ENCODE measurements at regions not wholly inside any gene's neighbourhood (a gene's known extent, or its start where the extent isn't known, plus 50 kb on each side); places are given as distances from the start of the nearest gene placed in this dataset.
A peak's percentile ranks its signal among the peaks of the same experiment; 100 is the strongest.

DNA sequence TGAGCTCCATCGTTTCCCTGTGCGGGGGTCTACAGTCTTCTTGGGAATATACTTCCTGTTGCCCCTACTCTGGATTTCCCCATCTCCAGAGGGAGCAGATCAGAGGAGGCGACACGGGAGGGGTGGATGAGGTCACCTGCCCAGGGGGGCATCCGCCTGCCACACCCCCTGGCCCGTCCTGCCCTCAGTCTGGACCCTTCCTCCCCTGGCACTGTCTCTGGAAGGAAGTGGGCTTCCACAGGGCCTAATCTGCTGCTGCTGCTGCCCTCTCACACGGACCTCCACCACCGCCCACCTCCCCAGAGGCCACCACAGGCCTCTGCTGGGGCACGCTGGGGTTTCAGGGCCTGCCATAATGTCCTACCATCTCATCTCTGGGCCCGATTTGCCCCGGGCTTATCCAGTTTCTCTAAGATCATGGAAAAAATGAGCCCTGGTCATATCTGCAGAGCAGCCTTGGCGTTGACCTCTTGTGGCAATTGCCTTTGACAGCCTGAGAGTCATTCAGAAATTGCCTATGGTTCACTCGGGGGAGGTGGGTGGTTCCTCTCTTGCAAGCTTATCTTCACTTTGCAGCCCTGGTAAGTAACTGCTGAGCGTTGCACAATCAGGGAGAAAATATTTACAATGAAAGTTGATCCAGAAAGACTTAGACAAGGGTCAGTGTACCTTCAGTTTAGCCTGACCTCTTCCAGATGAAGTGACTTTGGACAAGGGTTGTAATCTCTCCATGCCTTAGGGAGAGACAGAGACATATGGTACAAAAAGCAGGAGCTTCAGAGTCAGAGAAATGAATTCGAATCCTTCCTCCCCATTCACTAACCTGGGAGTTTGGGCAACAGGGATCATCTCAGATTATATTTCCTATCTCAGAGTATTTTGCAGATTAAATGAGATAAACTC, 252.4 kb downstream of the TOMM20 start:
- DNase-seq = no peak

DNA sequence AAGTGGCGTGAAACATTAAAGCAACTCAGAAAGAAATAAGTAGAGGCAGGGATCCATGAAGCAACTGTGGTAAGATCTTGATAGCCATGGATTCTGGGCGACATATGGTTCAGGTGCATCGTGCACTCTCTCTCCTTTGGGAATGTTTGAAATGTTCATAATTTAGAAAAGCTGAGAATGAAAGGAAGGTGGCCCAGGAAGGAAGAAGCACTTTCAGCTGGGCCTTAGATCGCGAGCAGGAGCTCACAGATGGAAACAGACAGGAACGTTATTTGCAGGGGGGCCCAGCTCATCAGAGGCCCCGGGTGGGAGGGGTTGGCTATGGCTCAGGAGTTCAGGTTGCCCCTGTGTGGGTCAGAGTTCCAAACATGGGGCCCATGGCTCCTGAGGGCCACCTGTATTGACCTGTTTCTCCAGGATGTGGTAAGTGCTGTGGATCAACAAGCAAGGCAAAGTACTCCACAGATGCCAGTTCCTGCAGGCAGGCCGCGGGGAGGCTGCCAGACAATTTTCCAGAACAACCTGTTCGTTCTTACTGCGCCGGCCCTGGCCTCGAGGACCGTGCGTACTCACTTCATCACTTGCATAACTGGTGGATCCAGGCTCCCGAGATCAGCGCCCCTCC, 253.2 kb downstream of the TOMM20 start:
- no peak for DNase-seq

DNA sequence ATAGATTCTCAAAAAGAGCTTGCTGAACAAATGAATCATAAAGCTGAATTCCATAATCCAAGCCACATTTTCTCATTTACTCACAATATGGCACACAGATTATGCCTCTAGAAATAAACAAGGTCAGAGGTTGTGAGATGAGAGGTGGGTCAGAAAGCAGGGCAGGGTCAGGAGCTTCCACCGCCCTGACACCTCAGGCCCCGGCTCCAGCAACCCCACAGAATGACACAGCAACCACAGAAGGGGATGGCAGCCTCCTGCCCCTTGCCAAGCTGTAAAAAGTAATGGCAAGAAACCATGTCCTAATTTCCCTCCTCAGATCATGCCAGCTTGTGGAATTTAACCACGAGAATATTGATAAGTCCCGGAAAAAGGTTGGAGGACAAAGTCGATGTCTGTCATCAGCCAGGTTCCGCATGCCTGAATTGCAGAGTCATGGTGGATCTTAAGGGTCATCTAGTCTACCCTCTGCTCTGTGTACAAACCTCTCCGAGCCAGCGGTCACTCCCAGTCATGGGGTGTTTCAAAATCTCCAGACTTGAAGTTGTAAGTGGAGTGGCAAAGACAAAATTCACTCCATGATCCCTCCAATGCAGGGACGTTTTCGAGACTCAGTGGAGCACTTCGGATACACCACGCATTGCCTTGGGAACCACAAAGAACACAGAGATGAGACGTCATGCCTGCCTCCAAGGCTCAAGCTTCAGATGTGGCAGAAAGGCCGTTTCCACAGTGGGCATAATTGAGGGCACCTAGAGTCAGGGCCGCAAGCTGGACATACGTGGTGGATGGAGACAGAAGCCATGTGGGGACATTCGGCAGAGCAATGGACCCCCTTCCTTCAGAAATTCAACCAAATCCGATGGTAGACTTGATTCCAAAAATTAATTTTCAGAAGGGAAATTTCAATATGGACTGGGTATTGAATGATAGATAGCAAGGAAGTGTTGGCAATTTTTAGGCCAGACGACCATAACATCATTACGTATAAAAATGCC, 254.0 kb downstream of the TOMM20 start:
- DNase-seq = no peak

DNA sequence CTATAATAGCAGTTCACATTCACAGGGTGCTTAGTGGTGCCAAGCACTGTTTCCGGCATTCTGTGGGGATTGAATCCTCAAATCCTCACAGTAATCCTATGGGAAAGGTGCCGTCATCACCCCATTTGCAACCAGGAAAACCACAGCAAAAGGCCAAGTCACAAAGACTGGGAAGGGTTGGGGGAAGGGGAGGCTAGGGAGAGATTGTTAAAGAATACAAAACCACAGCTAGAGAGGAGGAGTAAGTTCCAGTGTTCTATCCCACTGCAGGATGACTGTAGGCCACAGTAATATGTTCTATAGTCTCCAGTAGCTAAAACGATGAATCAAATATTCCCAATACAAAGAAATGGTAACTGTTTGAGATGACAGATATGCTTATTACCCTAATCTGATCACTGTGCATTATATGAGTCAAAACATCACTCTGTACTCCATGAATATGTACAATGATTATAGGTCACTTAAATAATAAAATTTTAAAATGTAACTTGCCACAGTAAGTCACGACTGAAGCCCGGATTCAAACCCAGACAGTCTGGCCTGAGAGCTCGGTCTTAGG, 256.8 kb downstream of the TOMM20 start:
- DNase-seq = peak; percentile 90

DNA sequence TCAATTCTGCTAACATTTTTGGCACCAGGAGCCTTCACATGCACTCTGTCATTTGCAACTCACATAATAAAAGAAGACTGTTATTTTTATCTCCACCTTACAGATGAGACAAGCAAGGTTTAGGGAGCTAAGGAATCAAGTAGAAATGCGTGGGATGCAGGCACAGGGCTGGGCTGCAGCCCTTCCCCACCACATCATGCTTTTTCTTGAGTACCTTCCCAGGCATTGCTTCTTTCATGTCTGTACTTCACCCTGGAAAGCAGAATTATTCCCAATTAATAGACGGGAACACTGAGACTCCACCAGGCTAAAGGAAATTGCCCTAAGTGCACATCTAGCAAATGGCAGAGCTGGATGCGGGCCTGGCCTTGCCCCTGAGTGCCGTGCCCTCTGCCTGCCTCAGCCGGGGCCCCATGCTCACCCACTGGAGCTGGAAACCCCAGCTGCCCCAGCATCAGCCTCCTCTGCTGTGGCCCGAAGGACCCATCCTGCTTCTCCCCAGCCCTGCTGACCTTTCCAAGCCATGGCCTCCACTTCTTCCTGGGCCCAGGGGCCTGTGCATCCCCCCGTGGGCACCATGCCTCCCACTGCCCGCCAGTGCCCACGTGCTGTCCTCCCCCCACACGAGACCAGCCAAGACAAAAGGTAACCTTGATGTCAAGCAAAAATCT, 257.5 kb downstream of the TOMM20 start:
- DNase-seq = no peak

DNA sequence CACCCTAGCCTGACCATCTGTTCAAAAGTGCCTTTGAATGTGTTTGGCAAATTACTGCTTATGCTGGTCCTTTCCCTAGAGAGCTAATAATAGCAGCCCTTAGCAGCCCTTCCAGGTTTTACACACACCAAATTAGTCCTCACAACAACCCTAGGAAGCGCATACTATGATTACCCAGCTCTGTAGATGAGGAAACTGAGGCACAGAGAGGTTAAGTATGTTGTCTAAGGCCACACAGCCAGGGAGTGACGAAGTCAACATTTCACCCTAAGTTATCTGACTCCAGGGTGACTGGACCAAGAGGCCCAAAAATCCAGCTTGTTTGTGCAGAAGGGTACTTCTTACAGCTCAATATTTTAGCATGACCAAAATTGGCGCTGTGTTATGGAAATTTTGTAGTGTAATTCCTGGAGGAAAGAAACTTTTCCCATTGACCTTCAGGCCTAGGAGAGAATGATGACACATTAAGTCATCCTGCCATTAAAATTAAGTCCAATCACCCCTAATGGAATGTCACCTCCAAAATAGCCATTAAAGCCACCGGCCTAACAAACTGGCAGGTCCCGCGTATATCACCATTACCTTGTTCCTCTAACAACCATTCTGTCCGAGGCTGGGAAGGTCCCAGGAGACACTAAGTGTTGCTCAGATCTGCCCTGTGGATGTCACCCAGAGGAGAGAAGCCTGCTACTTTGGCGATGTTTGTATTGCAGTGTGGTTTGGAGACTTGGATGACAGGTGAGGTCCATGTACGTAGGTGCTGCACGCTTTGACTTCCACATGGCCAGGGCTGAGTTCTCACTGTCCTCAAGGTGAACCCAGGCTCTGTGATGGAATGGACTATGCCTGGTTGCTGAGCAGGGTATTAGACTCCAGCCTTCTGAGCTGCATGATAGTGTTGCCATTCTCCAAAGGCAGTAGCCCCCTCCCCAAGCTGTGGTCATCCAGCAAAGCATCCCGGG, 258.3 kb downstream of the TOMM20 start:
- DNase-seq = no peak

DNA sequence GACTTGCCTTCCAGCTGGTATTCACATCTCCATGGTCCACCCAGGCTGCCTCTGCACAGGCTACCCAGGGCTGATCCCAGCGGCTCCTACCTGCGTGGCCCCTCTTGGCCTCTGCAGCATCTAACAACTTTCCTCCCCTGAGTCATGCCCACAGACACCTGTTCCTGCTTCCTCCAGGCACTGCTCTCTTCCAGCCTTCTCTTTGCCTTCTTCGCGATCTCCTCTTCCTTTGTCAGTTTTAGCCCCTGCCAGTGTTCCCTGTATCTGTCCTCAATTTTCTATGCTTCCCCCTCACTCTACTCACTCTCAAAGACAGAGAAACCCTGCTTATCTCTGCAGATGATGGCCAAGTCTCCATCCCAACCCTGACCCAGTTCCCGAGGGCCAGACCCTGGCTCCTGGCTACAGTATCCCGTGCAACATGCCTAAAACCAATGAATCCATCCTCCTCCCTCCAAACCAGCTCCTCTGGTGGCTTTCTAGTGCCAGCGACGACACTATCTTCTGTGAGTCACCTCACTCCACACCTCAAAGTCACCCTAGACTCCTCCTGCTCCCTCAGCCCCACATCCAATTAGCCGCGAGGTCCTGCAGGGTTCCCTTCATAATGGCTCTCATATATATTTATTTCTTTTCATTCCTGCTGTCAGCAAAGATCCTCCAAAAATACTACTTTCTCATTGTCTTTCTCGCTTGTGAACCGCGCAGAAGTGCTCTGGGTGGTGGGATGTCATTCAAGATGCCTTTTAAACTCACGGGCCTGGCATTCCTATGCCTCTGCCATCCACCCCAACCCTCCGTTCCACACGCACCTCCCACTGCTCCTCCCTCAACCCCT, 259.2 kb downstream of the TOMM20 start:
- no peak for DNase-seq

DNA sequence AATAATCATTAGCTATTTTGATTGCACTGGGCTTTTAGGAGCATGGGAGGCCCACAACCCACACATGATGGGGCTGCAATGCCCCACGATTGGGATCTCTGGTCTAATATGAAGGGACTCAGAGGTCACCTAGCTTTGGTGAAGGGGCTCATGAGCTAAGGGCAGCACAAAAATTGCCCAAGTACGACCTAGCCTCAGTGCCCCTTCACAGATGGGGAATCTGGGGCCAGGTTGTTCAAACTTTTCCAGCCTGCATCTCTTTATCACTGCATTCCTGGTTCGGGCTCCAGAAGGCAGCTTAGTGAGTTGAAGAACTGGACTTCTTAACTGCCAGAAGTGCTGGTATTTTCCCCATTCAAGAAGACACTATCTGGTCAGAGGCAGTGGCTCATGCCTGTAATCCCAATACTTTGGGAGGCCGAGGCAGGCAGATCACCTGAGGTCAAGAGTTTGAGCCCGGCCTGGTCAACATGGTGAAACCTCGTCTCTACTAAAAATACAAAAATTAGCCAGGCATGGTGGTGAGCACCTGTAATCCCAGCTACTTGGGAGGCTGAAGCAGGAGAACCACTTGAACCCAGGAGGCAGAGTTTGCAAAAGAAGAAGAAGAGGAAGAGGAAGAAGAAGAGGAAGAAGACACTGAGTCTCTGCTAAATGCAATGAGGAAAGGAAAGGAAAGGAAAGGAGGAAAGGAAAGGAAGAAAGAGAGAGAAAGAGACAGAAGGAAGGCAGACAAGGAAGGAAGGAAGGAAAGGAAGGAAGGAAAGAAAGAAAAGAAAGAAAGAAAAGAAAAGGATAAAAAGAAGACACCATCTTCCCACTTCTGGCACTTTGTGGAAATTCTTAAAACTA, 258.5 kb upstream of the IRF2BP2 start:
- no peak for DNase-seq

DNA sequence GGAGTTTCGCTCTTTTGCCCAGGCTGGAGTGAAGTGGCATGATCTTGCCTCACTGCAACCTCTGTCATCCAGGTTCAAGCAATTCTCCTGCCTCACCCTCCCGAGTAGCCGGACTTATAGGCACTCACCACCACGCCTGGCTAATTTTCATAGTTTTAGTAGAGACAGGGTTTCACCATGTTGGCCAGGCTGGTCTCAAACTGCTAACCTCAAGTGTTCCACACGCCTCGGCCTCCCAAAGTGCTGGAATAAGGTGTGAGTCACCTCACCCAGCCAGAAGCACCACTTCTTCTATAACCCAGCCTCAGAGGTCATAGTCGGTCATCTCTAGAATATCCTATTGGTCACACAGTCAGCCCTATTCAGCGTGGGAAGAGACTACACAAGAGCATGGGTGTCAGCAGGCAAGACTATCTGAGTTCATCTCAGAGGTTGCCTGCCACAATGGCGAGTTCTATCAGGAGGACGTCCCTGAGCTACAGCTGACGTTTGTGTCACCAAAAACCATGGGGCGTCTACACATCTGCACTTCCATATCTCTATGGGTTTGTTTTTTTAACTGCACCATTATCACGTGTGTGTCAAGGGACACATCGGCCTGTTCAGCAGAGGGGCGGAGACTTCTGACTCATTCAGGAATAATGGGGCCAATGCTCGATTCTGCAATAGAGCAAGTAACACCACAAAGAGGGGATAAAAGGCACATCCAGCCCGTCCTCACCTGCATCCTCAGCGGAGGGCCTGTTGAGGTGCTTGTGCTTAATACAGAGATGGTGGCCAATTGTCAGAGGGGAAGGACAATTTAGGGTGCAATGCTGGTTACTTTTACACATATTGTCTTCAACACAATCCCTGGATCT, 256.3 kb upstream of the IRF2BP2 start:
- DNase-seq = peak; percentile 86

DNA sequence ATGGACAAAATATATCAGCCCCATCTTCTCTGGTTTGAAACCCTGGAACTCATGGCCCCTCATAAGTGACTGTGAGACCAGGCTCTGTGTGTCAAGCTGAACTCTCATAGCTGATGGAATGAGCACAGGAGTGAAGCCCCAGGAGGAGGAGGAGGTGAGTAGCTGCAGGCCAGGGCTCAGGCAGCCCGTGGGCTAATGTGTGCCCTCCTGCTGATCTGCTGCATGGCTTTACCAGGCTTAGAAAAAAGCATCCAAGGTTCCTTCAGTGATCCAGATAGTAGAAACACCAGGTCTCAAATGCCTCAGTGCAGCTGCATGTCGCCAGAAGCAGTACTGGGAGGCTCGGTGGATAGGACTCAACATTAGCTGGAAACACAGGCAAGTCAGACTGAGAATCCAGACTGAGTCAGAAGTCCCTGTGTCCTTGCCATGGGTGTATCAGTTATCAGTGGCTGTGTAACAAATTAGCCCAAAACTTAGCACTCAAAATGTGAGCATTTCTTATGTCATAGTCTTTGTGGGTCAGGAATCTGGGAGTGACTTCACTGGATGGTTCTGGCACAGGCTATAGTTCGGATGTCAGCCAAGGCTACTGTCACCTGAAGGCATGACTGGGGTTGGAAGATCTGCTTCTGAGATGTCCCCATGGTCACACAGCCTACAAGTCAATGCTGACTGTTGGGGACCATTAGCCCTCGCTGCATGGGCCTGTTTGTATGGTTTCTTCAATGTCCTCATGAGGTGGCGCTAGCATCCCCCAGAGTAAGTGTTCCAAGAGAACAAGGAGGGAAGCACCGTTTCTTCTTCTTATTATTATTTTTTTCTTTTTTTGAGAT, 255.4 kb upstream of the IRF2BP2 start:
- no peak for DNase-seq

DNA sequence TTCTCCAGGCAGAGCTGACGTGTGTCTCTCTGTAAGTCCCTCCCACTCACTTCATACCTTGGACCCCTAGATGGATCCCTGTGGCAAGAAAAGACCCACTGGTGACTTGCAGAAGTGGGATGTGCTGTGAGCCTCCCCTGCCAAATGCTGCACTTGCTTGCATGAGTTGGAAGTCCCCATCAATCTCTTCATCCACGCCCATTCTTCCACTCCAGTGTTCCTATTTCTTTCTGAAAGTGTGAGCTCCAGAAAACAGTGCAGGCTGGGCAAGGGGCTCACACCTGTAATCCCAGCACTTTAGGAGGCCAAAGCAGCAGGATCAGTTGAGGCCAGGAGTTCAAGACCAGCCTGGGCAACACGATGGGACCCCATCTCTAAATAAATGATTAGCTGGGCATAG, 254.1 kb upstream of the IRF2BP2 start:
- DNase-seq = no peak

DNA sequence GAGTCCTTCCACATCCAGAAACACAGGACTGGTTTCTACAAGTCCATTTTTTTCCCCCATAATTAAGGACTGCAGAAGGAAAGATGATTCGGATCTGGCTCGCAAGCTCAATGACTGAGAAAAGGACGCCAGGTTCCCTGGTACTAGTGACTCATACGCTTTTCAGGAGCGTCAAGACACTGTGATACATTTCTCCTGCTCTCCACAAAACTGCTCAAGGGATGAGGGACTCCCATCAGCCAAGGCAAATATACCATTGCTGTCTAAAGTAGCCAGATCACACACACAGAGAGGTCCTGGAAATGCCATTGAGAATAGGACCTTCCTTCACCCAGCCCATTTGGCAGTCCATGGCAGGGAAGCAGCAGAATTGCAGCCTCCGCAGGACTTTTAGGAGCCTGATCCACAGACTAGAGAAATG, 253.6 kb upstream of the IRF2BP2 start:
- DNase-seq = peak; percentile 75

DNA sequence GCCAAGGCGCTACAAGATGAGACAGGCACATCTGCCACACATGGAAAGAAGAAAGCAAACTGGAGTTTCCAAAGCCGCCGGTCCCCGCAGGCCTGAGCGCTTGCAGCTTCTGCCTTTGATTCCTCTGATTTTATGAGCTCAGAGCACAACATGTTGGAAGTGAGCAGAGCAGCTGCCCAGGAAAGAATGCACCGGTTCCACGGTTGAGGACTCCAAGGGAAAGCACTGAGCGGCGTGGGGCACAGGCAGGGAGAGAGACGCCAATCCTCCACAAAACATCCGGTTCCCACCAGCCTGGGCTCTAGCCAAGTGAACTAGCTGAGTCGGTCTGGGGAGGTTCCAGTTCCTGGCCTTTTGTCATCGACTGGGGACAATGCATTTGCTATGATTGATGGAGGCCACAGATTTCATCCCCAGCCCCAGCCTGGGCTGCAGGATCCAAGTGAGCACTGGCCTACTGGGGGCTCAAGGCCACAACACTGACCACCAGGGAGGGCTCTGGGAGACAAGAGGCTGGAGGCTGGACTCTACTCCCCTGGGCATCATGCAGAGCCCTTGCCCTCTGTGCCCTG, 253.1 kb upstream of the IRF2BP2 start:
- peak; percentile 83 for DNase-seq

DNA sequence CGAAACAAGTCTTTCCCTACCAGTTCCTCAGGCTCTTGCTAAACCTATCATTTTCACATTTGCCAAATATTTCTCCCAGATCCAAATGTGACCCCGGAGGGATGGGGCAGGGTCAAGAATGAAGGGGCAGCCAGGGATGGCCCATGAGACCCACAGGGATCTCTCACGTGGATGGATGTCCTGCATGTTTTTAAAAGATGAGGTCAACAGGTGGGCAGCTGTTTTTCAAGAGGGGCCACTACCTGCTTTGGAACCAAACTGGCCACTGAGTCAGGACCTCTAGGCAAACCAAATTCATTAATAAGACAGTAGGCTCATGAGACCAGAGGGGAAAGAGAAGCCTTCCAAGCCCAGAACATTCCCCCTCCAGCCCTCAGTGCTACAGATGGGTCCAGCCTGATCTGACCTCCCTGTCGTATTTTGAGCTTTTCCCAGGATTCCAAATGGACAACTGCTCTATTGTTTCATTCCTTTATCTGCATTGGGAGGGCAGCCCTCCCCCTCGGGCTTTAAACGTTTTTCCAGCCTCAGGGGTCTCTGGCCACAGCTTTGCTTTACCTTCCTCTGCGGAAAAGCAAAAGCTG, 252.5 kb upstream of the IRF2BP2 start:
- DNase-seq = no peak

DNA sequence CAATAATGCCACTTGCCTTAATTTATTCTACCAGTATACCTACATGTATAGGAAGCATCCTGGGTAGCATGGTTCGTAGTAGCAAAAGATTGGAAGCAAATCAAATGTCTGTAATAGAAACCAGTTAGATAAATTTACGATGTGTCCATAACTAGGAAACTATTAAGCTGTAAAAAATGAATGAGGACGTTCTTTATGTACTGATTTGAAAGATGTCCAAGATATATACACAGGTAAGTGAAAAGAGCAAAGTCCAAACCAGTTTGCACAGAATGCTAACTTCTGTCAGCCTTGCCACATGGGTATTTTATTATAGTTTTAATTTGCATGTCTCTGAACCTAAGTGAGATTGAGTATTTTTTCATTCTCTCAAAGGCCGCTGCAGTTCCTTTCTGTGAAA, 251.8 kb upstream of the IRF2BP2 start:
- DNase-seq = no peak

DNA sequence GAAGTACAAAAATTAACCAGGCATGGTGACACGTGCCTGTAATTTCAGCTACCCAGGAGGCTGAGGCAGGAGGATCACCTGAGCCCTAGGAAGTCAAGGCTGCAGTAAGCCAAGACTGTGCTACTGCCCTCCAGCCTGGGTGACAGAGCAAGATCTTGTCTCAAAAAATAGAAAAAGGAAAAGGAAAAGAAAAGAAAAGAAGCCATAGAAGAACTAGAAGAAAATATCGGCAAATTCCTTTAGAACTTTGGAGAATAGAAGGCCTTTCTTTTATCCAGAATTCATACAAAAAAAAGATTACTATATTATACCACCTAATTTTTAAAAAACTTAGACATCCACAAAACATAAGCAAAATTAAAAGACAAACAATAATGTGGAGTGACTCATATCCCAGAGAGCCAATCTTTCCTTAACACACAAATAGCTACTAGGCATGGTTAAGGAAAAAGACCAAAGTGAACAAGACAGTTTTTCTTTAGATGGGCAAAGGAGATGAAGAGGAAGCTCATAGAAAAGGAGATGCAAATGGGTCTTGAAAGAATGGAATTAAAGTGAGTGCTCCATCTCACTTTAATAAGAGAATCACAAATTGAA, 251.1 kb upstream of the IRF2BP2 start:
- DNase-seq = no peak
